ENCODE measurements at regions not wholly inside any gene's neighbourhood (a gene's known extent, or its start where the extent isn't known, plus 50 kb on each side); places are given as distances from the start of the nearest gene placed in this dataset.
"Not testable (repeated sequence)": the region's sequence is repeated elsewhere in the genome, so short reads cannot be mapped to it uniquely, and the experiment has no call there.

GRCh38 chr4:19119904-19120560 is 1098.5 kb upstream of the LCORL start:
- DNase-seq, result no peak

GRCh38 chr4:19117022-19117421 is 1095.5 kb upstream of the LCORL start:
- DNase-seq, result no peak

GRCh38 chr4:19104176-19104575 is 1082.6 kb upstream of the LCORL start:
- DNase-seq, result no peak

- no peak for DNase-seq
Measured at GRCh38 chr4:19095491-19096046, 1074.0 kb upstream of the LCORL start.

GRCh38 chr4:19093951-19094350 is 1072.4 kb upstream of the LCORL start:
- no peak for DNase-seq

- no peak for DNase-seq
Measured at GRCh38 chr4:19092797-19093196, 1071.2 kb upstream of the LCORL start.

GRCh38 chr4:19074036-19074435 is 1052.5 kb upstream of the LCORL start:
- DNase-seq, result no peak

DNA sequence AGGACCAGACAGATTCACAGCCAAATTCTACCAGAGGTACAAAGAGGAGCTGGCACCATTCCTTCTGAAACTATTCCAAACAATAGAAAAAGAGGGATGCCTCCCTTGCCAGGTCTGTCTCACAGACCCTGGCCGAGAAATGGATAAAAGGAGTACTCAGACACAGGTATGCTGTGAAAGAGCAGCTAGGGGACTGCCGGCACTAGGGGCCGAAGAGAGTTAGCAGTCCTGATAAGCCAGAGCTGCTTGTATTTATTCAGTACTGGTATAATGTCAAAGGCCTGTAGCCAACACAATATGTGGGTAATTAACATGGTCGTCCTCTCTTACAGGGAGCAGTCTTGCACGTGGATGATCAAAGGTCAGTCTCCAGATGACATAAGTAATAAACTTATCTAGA is 1042.1 kb upstream of the LCORL start:
- no peak for DNase-seq

GRCh38 chr4:19054916-19055315 is 1033.4 kb upstream of the LCORL start:
- no peak for DNase-seq

GRCh38 chr4:19051831-19052230 is 1030.3 kb upstream of the LCORL start:
- DNase-seq, result no peak

- DNase-seq, result no peak
Measured at GRCh38 chr4:19047279-19047880, 1025.8 kb upstream of the LCORL start.

- DNase-seq, result no peak
Measured at GRCh38 chr4:19039816-19040215, 1018.3 kb upstream of the LCORL start.

GRCh38 chr4:19038231-19038630 is 1016.7 kb upstream of the LCORL start:
- DNase-seq, result no peak

GRCh38 chr4:19033816-19034733 is 1012.5 kb upstream of the LCORL start:
- DNase-seq, result no peak

GRCh38 chr4:19030536-19030935 is 1009.0 kb upstream of the LCORL start:
- DNase-seq, result no peak

DNA sequence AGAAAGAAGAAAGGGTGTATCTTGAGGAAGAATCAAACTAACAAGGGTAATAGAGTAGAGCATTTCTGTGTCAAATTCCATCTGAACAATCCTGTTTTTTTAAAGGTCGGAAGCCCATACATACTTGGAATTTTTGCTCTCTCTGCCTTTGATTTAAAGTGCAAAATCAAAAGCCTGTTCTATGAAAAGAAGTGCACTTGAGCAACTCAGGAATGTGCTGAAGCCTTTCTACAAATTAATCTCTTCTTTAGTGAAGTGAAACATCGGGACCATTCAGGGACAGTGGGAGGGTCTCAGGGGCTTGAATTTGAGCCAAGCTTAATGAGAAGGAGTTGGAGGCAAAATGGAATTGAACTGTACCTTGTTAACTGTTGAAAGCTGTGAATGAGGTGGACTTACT is 1008.5 kb upstream of the LCORL start:
- DNase-seq, result no peak

DNA sequence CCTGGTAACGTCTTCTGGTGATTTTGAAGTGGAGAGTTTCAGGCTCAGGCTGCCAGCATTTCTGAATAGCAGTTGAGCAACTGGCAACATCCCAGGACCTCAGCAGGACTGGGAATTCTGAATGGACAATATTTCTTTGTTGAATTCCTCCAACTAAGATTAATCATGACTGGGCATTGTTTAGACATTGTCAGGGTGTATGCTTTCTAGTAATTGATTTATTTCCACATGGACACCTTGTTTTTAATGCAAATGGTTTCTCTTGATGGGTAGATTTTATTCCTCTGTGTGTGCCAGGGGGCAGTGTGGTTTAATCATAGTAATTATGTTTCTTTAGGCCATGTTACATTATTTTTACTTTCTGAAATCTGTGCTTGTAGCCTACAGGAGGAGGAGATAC is 1004.7 kb upstream of the LCORL start:
- no peak for DNase-seq

GRCh38 chr4:19025031-19025430 is 1003.5 kb upstream of the LCORL start:
- no peak for DNase-seq

- DNase-seq, result no peak
Measured at GRCh38 chr4:19024047-19024446, 1002.5 kb upstream of the LCORL start.

DNA sequence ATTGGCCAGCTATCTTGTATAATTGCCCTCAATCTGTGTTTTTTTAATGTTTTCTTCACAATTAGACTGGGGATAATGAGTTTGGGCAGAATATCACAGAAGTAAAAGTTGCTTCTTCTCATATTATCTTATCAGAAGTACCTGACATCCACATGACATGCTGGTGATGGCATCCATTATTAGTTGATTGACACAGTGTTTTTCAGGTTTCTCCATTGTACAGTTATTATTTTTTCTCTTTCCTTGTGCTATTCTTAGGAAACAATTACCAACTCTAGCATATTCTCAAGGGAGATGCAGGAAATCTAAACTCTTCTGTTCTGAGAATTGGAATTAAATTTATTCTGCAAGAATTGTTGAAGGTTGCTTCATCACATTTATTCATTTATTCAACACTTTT is 1000.1 kb upstream of the LCORL start:
- DNase-seq, result no peak

- DNase-seq, result not testable (repeated sequence)
Measured at GRCh38 chr4:19016550-19016949, 995.0 kb upstream of the LCORL start.

DNA sequence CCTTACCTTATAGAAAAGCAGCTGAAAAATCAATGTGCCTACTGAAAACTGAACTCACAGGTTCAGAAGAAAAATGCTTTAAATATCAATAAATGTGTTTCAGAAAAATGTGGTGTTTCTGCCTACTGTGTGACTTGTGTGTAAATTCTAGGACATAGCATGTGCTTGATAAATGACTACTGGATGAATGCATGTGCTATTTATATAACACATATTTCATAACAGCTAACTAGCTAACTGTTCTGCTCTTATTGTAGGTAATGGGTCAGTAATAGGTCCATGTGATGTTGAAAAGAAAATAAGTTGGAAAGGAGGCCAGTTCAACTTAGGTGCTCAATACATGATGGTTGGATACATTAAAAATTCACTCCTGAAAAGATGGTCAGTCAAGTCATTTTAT is 993.0 kb upstream of the LCORL start:
- no peak for DNase-seq

DNA sequence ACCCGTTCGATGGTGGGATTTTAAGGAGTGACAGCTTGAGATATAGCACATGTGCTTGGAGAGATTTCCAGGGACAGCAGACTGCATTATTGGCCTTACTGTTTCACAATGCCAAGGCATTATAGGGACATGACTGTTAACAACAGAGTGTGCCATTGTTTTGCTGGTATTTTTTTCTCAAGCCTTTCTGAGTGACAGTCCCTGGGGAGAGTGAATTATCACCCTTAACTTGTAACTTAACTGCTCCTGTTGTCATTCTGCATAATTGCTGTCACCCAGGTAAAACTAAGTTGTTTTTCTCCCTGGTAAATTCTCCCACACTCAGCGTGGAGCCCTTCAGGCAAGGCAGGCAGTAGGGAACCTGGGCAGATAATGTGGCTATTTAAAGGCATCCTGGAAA is 989.2 kb upstream of the LCORL start:
- no peak for DNase-seq

GRCh38 chr4:19009881-19010280 is 988.3 kb upstream of the LCORL start:
- no peak for DNase-seq
